Fibroblast of mammary gland (primary cell): ENCODE measurements at regions not wholly inside any gene's neighbourhood (a gene's known extent, or its start where the extent isn't known, plus 50 kb on each side); places are given as distances from the start of the nearest gene placed in this dataset.

Experiments
- DNase-seq: peaks from one replicate; pipeline ENCODE4 v3.0.0-alpha.2; 2010; ENCODE audit warnings: low read depth
- H3K4me3 ChIP-seq: 2 replicates; pipeline ENCODE4 v1.5.1; 2011; ENCODE audit warnings: low read depth, mild to moderate bottlenecking, low read length, moderate library complexity; ENCODE audit not compliant: control insufficient read depth
- TF ChIP-seq, protein P1 (sequence below): conservative IDR thresholded peaks from 2 replicates; pipeline ENCODE4 v1.5.1; 2011; ENCODE audit warnings: low read depth, low read length, inconsistent platforms; ENCODE audit not compliant: control insufficient read depth, insufficient read depth

DNA sequence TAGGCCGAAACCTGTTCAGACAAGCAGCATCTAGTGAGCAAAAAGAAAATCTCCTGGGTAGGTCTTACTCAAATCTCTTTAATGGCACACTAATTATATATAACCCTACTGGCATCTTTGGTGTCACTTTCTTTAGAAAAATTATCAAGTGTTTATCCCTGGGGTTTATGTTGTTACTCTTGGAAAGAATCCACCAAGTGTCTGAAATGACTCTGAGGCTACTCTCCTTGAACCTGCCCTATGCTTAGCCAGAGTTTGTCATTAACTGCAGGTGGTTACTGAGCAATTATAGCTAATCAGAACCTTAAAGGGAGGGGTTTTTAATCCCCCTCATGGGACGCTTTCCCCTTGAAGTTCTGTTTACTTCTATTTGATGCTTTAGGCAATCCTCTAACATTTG is 381.9 kb downstream of the PLK2 start:
- TF ChIP-seq, protein P1, sequence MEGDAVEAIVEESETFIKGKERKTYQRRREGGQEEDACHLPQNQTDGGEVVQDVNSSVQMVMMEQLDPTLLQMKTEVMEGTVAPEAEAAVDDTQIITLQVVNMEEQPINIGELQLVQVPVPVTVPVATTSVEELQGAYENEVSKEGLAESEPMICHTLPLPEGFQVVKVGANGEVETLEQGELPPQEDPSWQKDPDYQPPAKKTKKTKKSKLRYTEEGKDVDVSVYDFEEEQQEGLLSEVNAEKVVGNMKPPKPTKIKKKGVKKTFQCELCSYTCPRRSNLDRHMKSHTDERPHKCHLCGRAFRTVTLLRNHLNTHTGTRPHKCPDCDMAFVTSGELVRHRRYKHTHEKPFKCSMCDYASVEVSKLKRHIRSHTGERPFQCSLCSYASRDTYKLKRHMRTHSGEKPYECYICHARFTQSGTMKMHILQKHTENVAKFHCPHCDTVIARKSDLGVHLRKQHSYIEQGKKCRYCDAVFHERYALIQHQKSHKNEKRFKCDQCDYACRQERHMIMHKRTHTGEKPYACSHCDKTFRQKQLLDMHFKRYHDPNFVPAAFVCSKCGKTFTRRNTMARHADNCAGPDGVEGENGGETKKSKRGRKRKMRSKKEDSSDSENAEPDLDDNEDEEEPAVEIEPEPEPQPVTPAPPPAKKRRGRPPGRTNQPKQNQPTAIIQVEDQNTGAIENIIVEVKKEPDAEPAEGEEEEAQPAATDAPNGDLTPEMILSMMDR: no peak

GRCh38 chr5:58077416-58077815 is 382.5 kb downstream of the PLK2 start:
- no peak overlapping the region for H3K4me3 ChIP-seq
- no peak for DNase-seq
- TF ChIP-seq, protein P1: no peak

More for the DNA sequence above, 381.9 kb downstream of the PLK2 start:
- DNase-seq: no peak
- H3K4me3 ChIP-seq: no peak overlapping the region

DNA sequence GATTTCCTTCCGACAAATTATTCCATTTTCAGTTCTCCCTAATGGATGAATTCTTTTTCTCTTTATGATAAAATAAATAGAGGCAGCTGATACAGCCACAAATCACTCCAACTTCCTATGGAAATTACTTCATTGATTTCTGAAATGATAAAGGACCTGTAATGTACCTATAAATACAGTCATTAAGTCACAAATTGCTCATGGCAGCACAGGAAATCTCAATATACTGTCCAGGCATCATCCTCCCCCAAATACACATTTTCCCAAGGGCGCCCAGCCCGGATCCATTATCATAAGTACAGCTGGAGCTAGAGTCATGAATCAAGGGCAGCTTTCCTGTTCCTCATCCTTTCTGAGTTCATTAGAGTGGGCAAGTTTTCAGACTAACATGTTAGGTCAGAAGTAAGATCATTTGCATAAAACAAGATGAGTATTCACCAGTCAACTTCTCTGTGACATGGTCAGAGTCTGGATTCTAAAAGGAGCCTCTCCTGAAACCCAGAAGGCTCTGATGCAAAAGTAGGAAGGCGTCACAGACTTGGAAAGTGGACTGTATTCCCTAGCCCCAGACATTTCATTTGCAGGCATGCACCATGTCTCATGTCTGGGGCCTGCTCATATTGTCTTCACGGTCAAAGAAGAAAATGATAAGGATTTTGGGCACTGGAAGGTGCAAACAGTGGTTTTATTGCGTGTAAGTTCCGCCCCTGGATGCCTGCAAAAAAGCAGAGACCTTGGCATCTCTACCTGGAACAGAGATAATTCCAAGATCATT is 383.2 kb downstream of the PLK2 start:
- TF ChIP-seq, protein P1: no peak
- DNase-seq: no peak
- H3K4me3 ChIP-seq: no peak overlapping the region

DNA sequence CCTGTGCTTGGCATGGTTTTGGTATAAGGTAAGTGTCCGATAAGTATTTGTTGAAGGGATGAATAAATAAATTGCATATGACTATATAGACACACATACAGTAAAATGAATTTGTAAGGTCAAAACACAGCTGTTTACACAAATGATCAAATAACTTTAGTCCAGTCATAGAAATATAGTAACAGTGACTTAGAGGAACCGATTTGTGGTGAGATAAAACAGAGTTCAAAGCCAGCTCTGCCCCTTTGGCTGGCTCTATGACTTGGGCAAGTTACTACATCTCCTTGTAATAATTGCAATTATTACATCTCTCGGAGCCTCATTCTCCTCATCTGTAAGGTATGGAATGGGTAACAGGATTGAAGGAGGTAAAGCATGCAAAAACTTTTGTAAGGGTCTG is 384.0 kb downstream of the PLK2 start:
- TF ChIP-seq, protein P1: no peak
- no peak overlapping the region for H3K4me3 ChIP-seq
- DNase-seq: no peak

GRCh38 chr5:58074717-58075116 is 385.2 kb downstream of the PLK2 start:
- H3K4me3 ChIP-seq: no peak overlapping the region
- no peak for DNase-seq
- TF ChIP-seq, protein P1: no peak

GRCh38 chr5:58074222-58074621 is 385.7 kb downstream of the PLK2 start:
- DNase-seq: no peak
- no peak overlapping the region for H3K4me3 ChIP-seq
- TF ChIP-seq, protein P1: no peak
